ENCODE measurements at regions not wholly inside any gene's neighbourhood (a gene's known extent, or its start where the extent isn't known, plus 50 kb on each side); places are given as distances from the start of the nearest gene placed in this dataset.

DNA sequence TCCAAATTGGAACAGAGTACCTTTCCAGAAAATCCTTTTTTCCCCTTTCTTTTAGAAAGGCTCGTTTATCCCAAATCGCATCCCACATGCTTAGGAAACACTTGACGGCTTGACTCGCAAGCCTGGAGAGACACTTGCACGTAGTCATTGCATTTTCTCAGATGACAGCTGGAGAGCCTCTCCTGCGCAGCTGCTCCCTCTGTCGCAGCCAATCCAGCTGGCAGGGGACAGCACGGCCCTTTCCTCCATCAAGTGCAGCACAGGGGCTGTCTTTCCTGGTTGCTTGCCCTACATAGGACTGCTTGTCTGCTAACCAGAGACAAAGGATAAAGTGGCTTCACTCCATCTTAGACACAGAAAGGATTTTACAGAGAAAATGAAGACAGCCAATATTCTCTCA is 77.6 kb upstream of the RGS17 start:
- TF ChIP-seq, protein P1, sequence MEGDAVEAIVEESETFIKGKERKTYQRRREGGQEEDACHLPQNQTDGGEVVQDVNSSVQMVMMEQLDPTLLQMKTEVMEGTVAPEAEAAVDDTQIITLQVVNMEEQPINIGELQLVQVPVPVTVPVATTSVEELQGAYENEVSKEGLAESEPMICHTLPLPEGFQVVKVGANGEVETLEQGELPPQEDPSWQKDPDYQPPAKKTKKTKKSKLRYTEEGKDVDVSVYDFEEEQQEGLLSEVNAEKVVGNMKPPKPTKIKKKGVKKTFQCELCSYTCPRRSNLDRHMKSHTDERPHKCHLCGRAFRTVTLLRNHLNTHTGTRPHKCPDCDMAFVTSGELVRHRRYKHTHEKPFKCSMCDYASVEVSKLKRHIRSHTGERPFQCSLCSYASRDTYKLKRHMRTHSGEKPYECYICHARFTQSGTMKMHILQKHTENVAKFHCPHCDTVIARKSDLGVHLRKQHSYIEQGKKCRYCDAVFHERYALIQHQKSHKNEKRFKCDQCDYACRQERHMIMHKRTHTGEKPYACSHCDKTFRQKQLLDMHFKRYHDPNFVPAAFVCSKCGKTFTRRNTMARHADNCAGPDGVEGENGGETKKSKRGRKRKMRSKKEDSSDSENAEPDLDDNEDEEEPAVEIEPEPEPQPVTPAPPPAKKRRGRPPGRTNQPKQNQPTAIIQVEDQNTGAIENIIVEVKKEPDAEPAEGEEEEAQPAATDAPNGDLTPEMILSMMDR (optimal IDR thresholded peaks at IDR 0.05 in 1 of 3, IDR thresholded peaks at IDR 0.05 in 1 of 3, conservative IDR thresholded peaks at IDR 0.05 in 1 of 3; ENCODE audit: extremely low read depth in 1 of 3, insufficient read depth in 2 of 3, low read length in 3 of 3), result no peak
- TF ChIP-seq EZH2 (IDR thresholded peaks at IDR 0.05; ENCODE audit: low read length), result no peak

Measured in keratinocyte (primary cell).